GM18505 (cell line): ENCODE measurements at regions not wholly inside any gene's neighbourhood (a gene's known extent, or its start where the extent isn't known, plus 50 kb on each side); places are given as distances from the start of the nearest gene placed in this dataset.

Experiments used
- ATAC-seq: cut with Tn5 transposase; IDR thresholded peaks from one replicate; pipeline ENCODE4 v1.9.1; 2021; ENCODE audit not compliant: unreplicated experiment
- POLR2A ChIP-seq: IDR thresholded peaks from 4 replicates; pipeline ENCODE4 v1.6.1; 2011; ENCODE audit warnings: borderline replicate concordance; ENCODE audit not compliant: insufficient read depth, insufficient read length; ENCODE audit errors: extremely low read depth

DNA sequence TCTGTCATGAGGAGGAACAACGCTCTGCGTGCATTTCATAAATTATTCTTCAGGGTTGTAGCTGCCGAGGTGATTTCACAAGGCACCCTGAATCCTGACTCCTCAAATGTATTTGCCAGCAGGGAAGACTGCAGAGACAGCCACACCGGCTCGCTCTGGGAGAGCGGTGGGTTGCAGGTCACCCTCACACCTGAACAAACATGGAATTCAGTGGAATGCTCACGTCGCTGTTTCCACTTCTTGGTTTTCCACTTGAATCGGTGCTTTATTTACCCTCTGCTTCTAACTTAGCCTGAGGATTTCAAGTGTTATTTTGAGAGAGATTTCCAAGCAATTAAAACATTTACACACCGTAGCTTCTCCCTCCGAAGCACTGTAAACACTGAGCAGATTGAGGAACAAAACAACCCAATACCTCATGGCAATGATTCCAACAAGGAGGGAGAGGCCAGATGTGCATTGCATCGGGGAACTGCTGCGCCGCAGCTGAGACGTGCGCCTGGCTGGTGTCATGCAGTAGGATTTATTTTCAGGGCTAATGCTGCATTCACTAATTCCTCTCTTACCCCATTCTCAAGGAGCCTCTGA is 59.5 kb upstream of the GGTLC1 start:
- TF ChIP-seq POLR2A: no peak

DNA sequence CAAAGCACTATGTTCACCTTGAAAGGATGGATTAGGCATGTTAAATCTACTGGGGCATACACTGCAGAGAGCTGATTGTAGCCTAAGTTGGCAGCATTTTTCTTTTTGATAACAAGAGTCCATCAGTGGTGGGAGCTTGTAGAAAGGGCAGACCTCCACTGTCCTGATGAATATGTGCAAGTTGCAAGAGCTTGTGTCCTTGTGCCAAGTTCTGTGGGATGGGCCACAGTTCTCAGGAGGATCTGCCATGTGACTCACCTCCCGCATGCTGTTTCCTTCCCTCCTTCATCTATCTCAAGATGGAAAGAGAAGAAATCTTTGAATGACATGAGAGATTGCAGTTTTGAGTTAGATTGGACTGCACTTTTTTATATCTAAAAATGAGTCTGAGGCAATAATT is 58.3 kb upstream of the GGTLC1 start:
- no peak for ATAC-seq
- TF ChIP-seq POLR2A: no peak

More for the DNA sequence above, 59.5 kb upstream of the GGTLC1 start:
- no peak for ATAC-seq

GRCh38 chr20:24045621-24046318 is 57.2 kb upstream of the GGTLC1 start:
- TF ChIP-seq POLR2A: no peak
- ATAC-seq: no peak

- no peak for ATAC-seq
- no peak for TF ChIP-seq POLR2A
Observed at GRCh38 chr20:24043294-24043693, 54.7 kb upstream of the GGTLC1 start.

DNA sequence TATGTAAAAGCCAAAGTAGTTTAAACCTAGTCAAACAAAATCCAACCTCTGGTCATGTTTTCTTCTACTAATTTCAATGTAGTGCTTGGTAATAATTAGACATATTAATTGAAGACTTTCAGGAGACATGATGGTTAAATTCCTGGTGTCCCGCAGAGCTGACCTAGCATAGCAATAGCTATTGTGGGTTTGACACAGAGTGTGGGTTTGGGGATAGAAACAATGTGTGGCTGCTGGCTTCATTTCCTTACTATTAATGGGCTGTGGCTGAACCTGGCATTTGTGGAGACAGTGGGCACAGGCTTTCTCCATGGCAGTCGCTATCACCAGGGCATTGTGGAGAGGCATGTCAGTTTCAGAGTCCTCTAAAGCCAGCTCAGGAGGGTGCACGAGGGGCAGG is 54.1 kb upstream of the GGTLC1 start:
- ATAC-seq: no peak
- TF ChIP-seq POLR2A: no peak

GRCh38 chr20:24040896-24041459 is 52.4 kb upstream of the GGTLC1 start:
- no peak for TF ChIP-seq POLR2A
- ATAC-seq: no peak

DNA sequence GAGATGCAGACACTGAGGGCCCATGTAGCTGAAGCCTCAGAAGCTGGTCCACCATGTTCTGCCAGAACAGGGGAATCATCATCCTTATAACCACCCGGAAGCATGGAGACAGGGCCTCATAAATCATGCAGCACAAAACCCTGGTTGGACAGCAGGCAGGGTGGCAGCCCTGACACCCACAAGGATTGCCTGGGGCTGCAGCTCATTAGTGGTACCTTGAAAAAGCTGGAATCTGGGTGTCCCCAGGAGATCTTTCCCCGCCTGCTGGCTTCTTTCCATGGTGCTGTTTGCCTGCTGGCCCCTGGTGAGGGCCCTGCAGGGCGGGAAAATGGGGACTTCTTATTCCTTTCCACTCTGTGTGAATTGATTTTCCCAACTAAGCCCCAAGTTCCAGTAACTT is 50.6 kb upstream of the GGTLC1 start:
- no peak for TF ChIP-seq POLR2A
- no peak for ATAC-seq
